Caki2 (cell line): ENCODE measurements at regions not wholly inside any gene's neighbourhood (a gene's known extent, or its start where the extent isn't known, plus 50 kb on each side); places are given as distances from the start of the nearest gene placed in this dataset.
"Not testable (repeated sequence)": the region's sequence is repeated elsewhere in the genome, so short reads cannot be mapped to it uniquely, and the experiment has no call there.

ENCODE experiments used
- DNase-seq: peaks from one replicate; pipeline ENCODE4 v3.0.0-alpha.2; 2015; ENCODE audit warnings: low read depth
- in situ Hi-C: cut with HindIII; loops from 2 replicates; pipeline ENCODE4 v1.10.0; 2016; ENCODE audit warnings: low sequenced_read_pairs, low pct_unique_long_range_greater_than_20kb, mixed read lengths

- in situ Hi-C loops, result no loop called here
- no peak for DNase-seq
Measured at GRCh38 chr9:134522976-134523375, 118.6 kb upstream of the COL5A1 start.

GRCh38 chr9:134525070-134525815 is 116.4 kb upstream of the COL5A1 start:
- DNase-seq, result no peak
- in situ Hi-C loops, result no loop called here

GRCh38 chr9:134525841-134526583 is 115.6 kb upstream of the COL5A1 start:
- in situ Hi-C loops, result no loop called here
- DNase-seq, result no peak

GRCh38 chr9:134526584-134527477 is 114.8 kb upstream of the COL5A1 start:
- in situ Hi-C loops, result no loop called here
- no peak for DNase-seq

GRCh38 chr9:134530724-134531123 is 110.9 kb upstream of the COL5A1 start:
- DNase-seq, result no peak
- in situ Hi-C loops, result no loop called here

GRCh38 chr9:134531220-134531970 is 110.2 kb upstream of the COL5A1 start:
- in situ Hi-C loops, result no loop called here
- no peak for DNase-seq

- no peak for DNase-seq
- in situ Hi-C loops, result no loop called here
Measured at GRCh38 chr9:134532084-134532483, 109.5 kb upstream of the COL5A1 start.

- in situ Hi-C loops, result not testable (repeated sequence)
Measured at GRCh38 chr9:134532661-134533060, 108.9 kb upstream of the COL5A1 start.

GRCh38 chr9:134533850-134534588 is 107.6 kb upstream of the COL5A1 start:
- DNase-seq, result no peak
- in situ Hi-C loops, result no loop called here

More at GRCh38 chr9:134532661-134533060, 108.9 kb upstream of the COL5A1 start:
- DNase-seq, result not testable (repeated sequence)

- in situ Hi-C loops, result no loop called here
- DNase-seq, result no peak
Measured at GRCh38 chr9:134534661-134535080, 106.9 kb upstream of the COL5A1 start.

GRCh38 chr9:134535171-134535570 is 106.4 kb upstream of the COL5A1 start:
- DNase-seq, result no peak
- in situ Hi-C loops, result no loop called here

GRCh38 chr9:134536101-134536900 is 105.3 kb upstream of the COL5A1 start:
- no peak for DNase-seq
- in situ Hi-C loops, result no loop called here

GRCh38 chr9:134536931-134537330 is 104.7 kb upstream of the COL5A1 start:
- no peak for DNase-seq
- in situ Hi-C loops, result no loop called here

GRCh38 chr9:134537951-134538641 is 103.5 kb upstream of the COL5A1 start:
- in situ Hi-C loops, result no loop called here
- no peak for DNase-seq

GRCh38 chr9:134538856-134539566 is 102.6 kb upstream of the COL5A1 start:
- no peak for DNase-seq
- in situ Hi-C loops, result no loop called here
